Fibroblast of pulmonary artery (primary cell): ENCODE measurements at regions not wholly inside any gene's neighbourhood (a gene's known extent, or its start where the extent isn't known, plus 50 kb on each side); places are given as distances from the start of the nearest gene placed in this dataset.
"Not testable (repeated sequence)": the region's sequence is repeated elsewhere in the genome, so short reads cannot be mapped to it uniquely, and the experiment has no call there.

ENCODE experiments used
- DNase-seq: peaks from one replicate; pipeline ENCODE4 v3.0.0-alpha.2; 2010; ENCODE audit warnings: low read depth
- H3K4me3 ChIP-seq: replicated peaks from 2 replicates; pipeline ENCODE4 v1.5.1; 2011; ENCODE audit warnings: low read depth, mild to moderate bottlenecking, control low read depth, low read length, moderate library complexity
- CTCF ChIP-seq: IDR thresholded peaks from 2 replicates; pipeline ENCODE4 v1.5.1; 2011; ENCODE audit warnings: mild to moderate bottlenecking, control low read depth, low read length, inconsistent platforms; ENCODE audit errors: missing control alignments

GRCh38 chr6:126890055-126890454 is 228.4 kb upstream of the RSPO3 start:
- no peak overlapping the region for H3K4me3 ChIP-seq
- no peak for TF ChIP-seq CTCF
- DNase-seq, result no peak

GRCh38 chr6:126891158-126891557 is 227.3 kb upstream of the RSPO3 start:
- no peak for TF ChIP-seq CTCF

GRCh38 chr6:126892869-126893268 is 225.6 kb upstream of the RSPO3 start:
- DNase-seq, H3K4me3 ChIP-seq: not testable (repeated sequence)

More at GRCh38 chr6:126891158-126891557, 227.3 kb upstream of the RSPO3 start:
- H3K4me3 ChIP-seq, result no peak overlapping the region
- no peak for DNase-seq

- no peak for TF ChIP-seq CTCF
- H3K4me3 ChIP-seq, result no peak overlapping the region
- no peak for DNase-seq
These were observed 220.7 kb upstream of the RSPO3 start for GRCh38 chr6:126897758-126898157.

- H3K4me3 ChIP-seq, result no peak overlapping the region
- TF ChIP-seq CTCF, result no peak
- DNase-seq, result no peak
These were observed 214.3 kb upstream of the RSPO3 start for GRCh38 chr6:126904176-126904575.

- TF ChIP-seq CTCF, result no peak
These were observed 212.6 kb upstream of the RSPO3 start for GRCh38 chr6:126905917-126906316.

GRCh38 chr6:126907312-126907711 is 211.2 kb upstream of the RSPO3 start:
- no peak for DNase-seq
- TF ChIP-seq CTCF, result no peak
- no peak overlapping the region for H3K4me3 ChIP-seq

More at GRCh38 chr6:126905917-126906316, 212.6 kb upstream of the RSPO3 start:
- H3K4me3 ChIP-seq, result no peak overlapping the region
- DNase-seq, result peak; percentile 24

- no peak for DNase-seq
- no peak overlapping the region for H3K4me3 ChIP-seq
- no peak for TF ChIP-seq CTCF
These were observed 210.5 kb upstream of the RSPO3 start for GRCh38 chr6:126907996-126908395.
